Parathyroid adenoma (tissue), 2 donors: ENCODE measurements at regions not wholly inside any gene's neighbourhood (a gene's known extent, or its start where the extent isn't known, plus 50 kb on each side); places are given as distances from the start of the nearest gene placed in this dataset.

Experiments used
- H2AFZ ChIP-seq: fragments of 300-600 bp; sonication (generic); one replicate; pipeline ENCODE4 v1.7.0; 2017; ENCODE audit warnings: antibody characterized with exemption, mild to moderate bottlenecking
- H3K27ac ChIP-seq: fragments of 300-600 bp; sonication (generic); one replicate; pipeline ENCODE4 v1.7.0; 2017
- H3K27me3 ChIP-seq: fragments of 300-600 bp; sonication (generic); one replicate; pipeline ENCODE4 v1.7.0; 2017; ENCODE audit warnings: low read length; ENCODE audit not compliant: control insufficient read depth, insufficient read depth
- H3K36me3 ChIP-seq: fragments of 300-600 bp; sonication (generic); one replicate; pipeline ENCODE4 v1.7.0; 2017; ENCODE audit warnings: low read length; ENCODE audit not compliant: control insufficient read depth, insufficient read depth
- H3K4me1 ChIP-seq: fragments of 300-600 bp; sonication (generic); one replicate; pipeline ENCODE4 v1.7.0; 2017; ENCODE audit warnings: control low read depth
- H3K4me2 ChIP-seq: fragments of 300-600 bp; sonication (generic); one replicate; pipeline ENCODE4 v1.7.0; 2017; ENCODE audit warnings: low read length
- H3K4me3 ChIP-seq: fragments of 300-600 bp; sonication (generic); one replicate; pipeline ENCODE4 v1.7.0; 2017; ENCODE audit warnings: low read depth, low read length
- H3K79me2 ChIP-seq: fragments of 300-600 bp; sonication (generic); one replicate; pipeline ENCODE4 v1.7.0; 2017; ENCODE audit warnings: control low read depth
- H3K9ac ChIP-seq: fragments of 300-600 bp; sonication (generic); one replicate; pipeline ENCODE4 v1.7.0; 2017; ENCODE audit warnings: mild to moderate bottlenecking
- H3K9me3 ChIP-seq: fragments of 300-600 bp; sonication (generic); one replicate; pipeline ENCODE4 v1.7.0; 2017; ENCODE audit warnings: low read length; ENCODE audit not compliant: control insufficient read depth
- CTCF ChIP-seq: fragments of 300-600 bp; sonication (generic); IDR thresholded peaks from one replicate; pipeline ENCODE4 v1.7.0; 2017; ENCODE audit warnings: antibody characterized with exemption, mild to moderate bottlenecking
- donor health status: primary hyperparathyroidism.

- Histone ChIP-seq H3K4me1 (no peaks in the 10 kb centered on the region), H3K36me3 (no peaks in the 10 kb centered on the region), H3K79me2 (no peaks in the 10 kb centered on the region), H3K4me2 (no peak overlapping the region), H3K4me3 (no peak overlapping the region), H3K9ac (no peak overlapping the region), H3K27ac (no peak overlapping the region), H2AFZ (no peak overlapping the region), H3K27me3 (no peaks in the 10 kb centered on the region), H3K9me3 (no peaks in the 10 kb centered on the region)
- no peak for TF ChIP-seq CTCF
These were observed 81.0 kb upstream of the TMEM18 start for GRCh38 chr2:758073-758820.

- Histone ChIP-seq H3K4me2 (no peak overlapping the region), H3K79me2 (no peaks in the 10 kb centered on the region), H3K9ac (no peak overlapping the region), H3K9me3 (no peaks in the 10 kb centered on the region), H3K36me3 (no peaks in the 10 kb centered on the region), H3K27ac (no peak overlapping the region), H3K4me1 (no peaks in the 10 kb centered on the region), H2AFZ (no peak overlapping the region), H3K27me3 (no peaks in the 10 kb centered on the region), H3K4me3 (no peak overlapping the region)
- no peak for TF ChIP-seq CTCF
These were observed 75.9 kb upstream of the TMEM18 start for GRCh38 chr2:753123-753522.

GRCh38 chr2:751474-751873, 74.3 kb upstream of the TMEM18 start:
- TF ChIP-seq CTCF, result no peak
- Histone ChIP-seq H3K79me2 (no peaks in the 10 kb centered on the region), H3K27me3 (no peaks in the 10 kb centered on the region), H3K4me3 (no peak overlapping the region), H3K27ac (no peak overlapping the region), H3K4me1 (no peaks in the 10 kb centered on the region), H3K36me3 (no peaks in the 10 kb centered on the region), H2AFZ (no peak overlapping the region), H3K9me3 (no peaks in the 10 kb centered on the region), H3K9ac (no peak overlapping the region), H3K4me2 (no peak overlapping the region)

- no peak for TF ChIP-seq CTCF
- Histone ChIP-seq H3K9me3 (no peaks in the 10 kb centered on the region), H3K27me3 (no peaks in the 10 kb centered on the region), H2AFZ (no peak overlapping the region), H3K4me2 (no peak overlapping the region), H3K79me2 (no peaks in the 10 kb centered on the region), H3K9ac (no peak overlapping the region), H3K4me3 (no peak overlapping the region), H3K36me3 (no peaks in the 10 kb centered on the region), H3K4me1 (no peaks in the 10 kb centered on the region), H3K27ac (no peak overlapping the region)
These were observed 73.4 kb upstream of the TMEM18 start for GRCh38 chr2:750628-751027.

- H3K4me1 ChIP-seq, result no peaks in the 10 kb centered on the region
- H2AFZ ChIP-seq, result no peak overlapping the region
- no peaks in the 10 kb centered on the region for H3K36me3 ChIP-seq
- no peak overlapping the region for H3K4me3 ChIP-seq
- H3K27ac ChIP-seq, result no peak overlapping the region
- H3K9ac ChIP-seq, result no peak overlapping the region
- H3K79me2 ChIP-seq, result no peaks in the 10 kb centered on the region
- no peak overlapping the region for H3K4me2 ChIP-seq
- TF ChIP-seq CTCF, result no peak
- no peaks in the 10 kb centered on the region for H3K27me3 ChIP-seq
- H3K9me3 ChIP-seq, result no peaks in the 10 kb centered on the region
These were observed 70.7 kb upstream of the TMEM18 start for GRCh38 chr2:747762-748351.
